Glutamatergic neuron (in vitro differentiated cells): ENCODE measurements at regions not wholly inside any gene's neighbourhood (a gene's known extent, or its start where the extent isn't known, plus 50 kb on each side); places are given as distances from the start of the nearest gene placed in this dataset.
A peak's percentile ranks its signal among the peaks of the same experiment; 100 is the strongest.
"Not testable (repeated sequence)": the region's sequence is repeated elsewhere in the genome, so short reads cannot be mapped to it uniquely, and the experiment has no call there.

ENCODE experiments used
- DNase-seq: peaks from one replicate; pipeline ENCODE4 v3.0.0; 2022
- H3K27ac Mint-ChIP-seq: one replicate; pipeline ENCODE4 v1.8.0; 2020; ENCODE audit warnings: mild to moderate bottlenecking, mixed read lengths, inconsistent platforms; ENCODE audit not compliant: unreplicated experiment
- H3K27me3 Mint-ChIP-seq: one replicate; pipeline ENCODE4 v1.8.0; 2020; ENCODE audit warnings: mild to moderate bottlenecking, moderate library complexity, mixed read lengths, inconsistent platforms; ENCODE audit not compliant: unreplicated experiment
- H3K36me3 Mint-ChIP-seq: one replicate; pipeline ENCODE4 v1.8.0; 2020; ENCODE audit warnings: mild to moderate bottlenecking, mixed read lengths, inconsistent platforms; ENCODE audit not compliant: unreplicated experiment
- H3K4me1 Mint-ChIP-seq: one replicate; pipeline ENCODE4 v1.8.0; 2020; ENCODE audit warnings: mild to moderate bottlenecking, low read depth, mixed read lengths, inconsistent platforms; ENCODE audit not compliant: unreplicated experiment
- H3K4me3 Mint-ChIP-seq: one replicate; pipeline ENCODE4 v1.8.0; 2020; ENCODE audit warnings: mild to moderate bottlenecking, mixed read lengths, inconsistent platforms; ENCODE audit not compliant: unreplicated experiment
- H3K9me3 Mint-ChIP-seq: one replicate; pipeline ENCODE4 v1.8.0; 2020; ENCODE audit warnings: mild to moderate bottlenecking, moderate library complexity, mixed read lengths, inconsistent platforms; ENCODE audit not compliant: unreplicated experiment
- CTCF ChIP-seq: fragments of 200-600 bp; sonication (generic); IDR thresholded peaks from one replicate; pipeline ENCODE4 v1.5.0; 2021; ENCODE audit not compliant: partially characterized antibody, unreplicated experiment

- peak; percentile 87 for DNase-seq
- not testable (repeated sequence) for H3K4me3 Mint-ChIP-seq, H3K27ac Mint-ChIP-seq, H3K36me3 Mint-ChIP-seq, H3K4me1 Mint-ChIP-seq, H3K27me3 Mint-ChIP-seq, H3K9me3 Mint-ChIP-seq
- peak; percentile 82 for TF ChIP-seq CTCF
Observed at GRCh38 chr1:121097127-121097866, 86.8 kb downstream of the FAM72B start.

- H3K9me3 Mint-ChIP-seq, H3K4me1 Mint-ChIP-seq, H3K4me3 Mint-ChIP-seq, H3K27ac Mint-ChIP-seq, H3K27me3 Mint-ChIP-seq, H3K36me3 Mint-ChIP-seq: not testable (repeated sequence)
- DNase-seq = peak; percentile 13
Observed at GRCh38 chr1:121097867-121098215, 86.3 kb downstream of the FAM72B start.

GRCh38 chr1:121109025-121109424 lies 75.1 kb downstream of the FAM72B start:
- H3K4me3 Mint-ChIP-seq, H3K27me3 Mint-ChIP-seq, DNase-seq, H3K4me1 Mint-ChIP-seq, H3K27ac Mint-ChIP-seq, H3K36me3 Mint-ChIP-seq, H3K9me3 Mint-ChIP-seq: not testable (repeated sequence)

GRCh38 chr1:121116522-121117297 lies 67.4 kb downstream of the FAM72B start:
- H3K4me1 Mint-ChIP-seq, H3K9me3 Mint-ChIP-seq, DNase-seq, H3K27ac Mint-ChIP-seq, H3K27me3 Mint-ChIP-seq, H3K36me3 Mint-ChIP-seq, H3K4me3 Mint-ChIP-seq: not testable (repeated sequence)

- H3K36me3 Mint-ChIP-seq, H3K27ac Mint-ChIP-seq, DNase-seq, H3K4me1 Mint-ChIP-seq, H3K27me3 Mint-ChIP-seq, H3K4me3 Mint-ChIP-seq, H3K9me3 Mint-ChIP-seq: not testable (repeated sequence)
Observed at GRCh38 chr1:121117298-121117611, 66.9 kb downstream of the FAM72B start.

- not testable (repeated sequence) for H3K27ac Mint-ChIP-seq, H3K4me1 Mint-ChIP-seq, H3K36me3 Mint-ChIP-seq, H3K9me3 Mint-ChIP-seq, H3K27me3 Mint-ChIP-seq, DNase-seq, H3K4me3 Mint-ChIP-seq
Observed at GRCh38 chr1:121117622-121118479, 66.3 kb downstream of the FAM72B start.
